ENCODE measurements at regions not wholly inside any gene's neighbourhood (a gene's known extent, or its start where the extent isn't known, plus 50 kb on each side); places are given as distances from the start of the nearest gene placed in this dataset.

DNA sequence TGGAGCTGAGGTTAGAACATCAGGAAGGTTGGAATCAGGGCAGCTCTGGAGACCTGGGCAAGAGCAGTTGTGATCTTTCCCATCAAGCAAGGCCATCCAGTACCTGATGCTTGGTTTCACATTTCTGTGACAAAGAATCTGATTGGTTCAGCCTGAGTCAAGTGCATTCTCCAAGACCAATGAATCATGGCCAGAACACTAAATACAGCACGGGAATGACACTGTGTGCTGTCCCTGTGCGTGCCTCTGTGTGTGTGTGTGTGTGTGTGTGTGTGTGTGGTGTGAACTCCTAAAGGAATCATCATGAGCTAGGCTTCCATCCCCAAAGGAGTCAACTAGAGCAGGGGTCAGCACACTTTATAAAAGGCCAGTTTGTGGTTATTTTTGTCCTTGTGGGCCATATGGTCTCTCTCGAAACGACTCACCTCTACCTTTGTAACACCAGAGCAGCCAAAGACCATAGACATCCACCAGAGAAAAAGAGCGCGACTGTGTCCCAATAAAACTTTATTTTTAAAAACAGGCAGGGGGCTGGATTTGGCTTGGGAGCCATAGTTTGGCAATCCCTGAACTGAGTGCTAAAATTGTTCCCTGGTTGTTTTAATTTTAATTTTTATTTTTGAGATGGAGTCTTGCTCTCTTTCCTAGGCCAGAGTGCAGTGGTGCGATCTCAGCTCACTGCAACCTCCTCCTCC is 99.7 kb downstream of the INHBB start:
- no peaks in the 10 kb centered on the region for H3K36me3 ChIP-seq
- TF ChIP-seq, protein P1, sequence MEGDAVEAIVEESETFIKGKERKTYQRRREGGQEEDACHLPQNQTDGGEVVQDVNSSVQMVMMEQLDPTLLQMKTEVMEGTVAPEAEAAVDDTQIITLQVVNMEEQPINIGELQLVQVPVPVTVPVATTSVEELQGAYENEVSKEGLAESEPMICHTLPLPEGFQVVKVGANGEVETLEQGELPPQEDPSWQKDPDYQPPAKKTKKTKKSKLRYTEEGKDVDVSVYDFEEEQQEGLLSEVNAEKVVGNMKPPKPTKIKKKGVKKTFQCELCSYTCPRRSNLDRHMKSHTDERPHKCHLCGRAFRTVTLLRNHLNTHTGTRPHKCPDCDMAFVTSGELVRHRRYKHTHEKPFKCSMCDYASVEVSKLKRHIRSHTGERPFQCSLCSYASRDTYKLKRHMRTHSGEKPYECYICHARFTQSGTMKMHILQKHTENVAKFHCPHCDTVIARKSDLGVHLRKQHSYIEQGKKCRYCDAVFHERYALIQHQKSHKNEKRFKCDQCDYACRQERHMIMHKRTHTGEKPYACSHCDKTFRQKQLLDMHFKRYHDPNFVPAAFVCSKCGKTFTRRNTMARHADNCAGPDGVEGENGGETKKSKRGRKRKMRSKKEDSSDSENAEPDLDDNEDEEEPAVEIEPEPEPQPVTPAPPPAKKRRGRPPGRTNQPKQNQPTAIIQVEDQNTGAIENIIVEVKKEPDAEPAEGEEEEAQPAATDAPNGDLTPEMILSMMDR (IDR thresholded peaks at IDR 0.05) = no peak
- TF ChIP-seq POLR2A (IDR thresholded peaks at IDR 0.05) (no peak), EP300 (IDR thresholded peaks at IDR 0.05) (no peak)
- DNase-seq (ENCODE audit: low spot score in 2 of 2) = no peak
- H3K9me3 ChIP-seq = no peaks in the 10 kb centered on the region
- WGBS, 2 donors = 77 to 84% methylated on average over 7 of the region's 7 CpGs
- peaks cover 0 to 37% of the 10 kb centered on the region in 2 donors for H3K27me3 ChIP-seq
- H3K27ac ChIP-seq = no peak overlapping the region
- no peak overlapping the region for H3K4me3 ChIP-seq
- peaks cover 0 to 23% (median 12%) of the 10 kb centered on the region in 4 donors for H3K4me1 ChIP-seq

DNA sequence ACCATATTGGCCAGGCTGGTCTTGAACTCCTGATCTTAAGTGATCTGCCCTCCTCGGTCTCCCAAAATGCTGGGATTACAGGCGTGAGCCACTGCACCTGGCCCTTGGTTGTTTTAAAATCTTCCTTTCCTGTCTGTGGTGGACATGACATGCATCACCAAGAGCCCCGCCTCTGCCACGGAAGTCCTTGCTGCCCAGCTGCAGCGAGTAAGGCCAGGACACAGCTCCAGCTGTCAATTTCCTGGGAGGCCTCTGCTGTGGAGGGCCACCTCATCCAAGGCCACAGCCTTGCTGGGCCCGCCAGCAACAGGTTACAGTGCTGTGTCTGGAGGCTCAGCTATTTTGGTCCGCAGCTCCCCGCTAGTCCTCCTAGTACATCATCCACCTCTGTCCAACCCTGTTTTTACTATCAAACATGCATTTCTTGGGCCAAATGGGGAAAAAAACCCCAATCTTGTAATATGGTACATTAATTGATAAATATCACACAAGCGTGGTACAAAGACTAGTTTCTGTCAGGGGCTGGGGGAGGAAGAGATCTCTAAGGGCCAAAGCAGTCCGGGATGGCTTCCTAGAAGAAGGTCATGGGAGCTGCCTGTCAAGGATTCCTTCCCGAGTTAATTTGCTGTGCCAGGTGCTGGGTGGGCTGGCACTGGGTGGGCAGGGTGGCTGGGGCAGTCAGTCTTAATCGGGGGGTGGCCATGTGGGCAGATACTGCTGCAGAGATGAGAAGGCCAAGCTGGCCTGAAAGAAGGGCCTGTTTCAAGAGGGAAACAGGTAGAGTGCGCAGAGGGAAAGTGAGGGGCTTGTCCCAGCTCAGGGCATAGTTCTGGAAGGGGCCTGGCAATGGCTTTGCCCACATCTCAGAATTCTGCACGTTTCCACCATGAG is 100.5 kb downstream of the INHBB start:
- Histone ChIP-seq H3K9me3 (no peaks in the 10 kb centered on the region), H3K27ac (no peak overlapping the region), H3K4me1 (peaks cover 0 to 17% (median 12%) of the 10 kb centered on the region in 4 donors), H3K27me3 (peaks cover 0 to 28% of the 10 kb centered on the region in 2 donors), H3K4me3 (no peak overlapping the region), H3K36me3 (no peaks in the 10 kb centered on the region)
- TF ChIP-seq EP300 (IDR thresholded peaks at IDR 0.05) = no peak
- no peak for TF ChIP-seq POLR2A (IDR thresholded peaks at IDR 0.05)
- TF ChIP-seq, protein P1 (IDR thresholded peaks at IDR 0.05) = no peak
- no peak for DNase-seq (ENCODE audit: low spot score in 2 of 2)
- 91 to 92% methylated on average over 14 of the region's 14 CpGs for WGBS, 2 donors

GRCh38 chr2:120447127-120447785 is 101.3 kb downstream of the INHBB start:
- WGBS, 2 donors = 85 to 92% methylated on average over 8 of the region's 8 CpGs
- peaks cover 0 to 9% (median 5%) of the 10 kb centered on the region in 4 donors for H3K4me1 ChIP-seq
- no peak overlapping the region for H3K4me3 ChIP-seq
- no peaks in the 10 kb centered on the region for H3K36me3 ChIP-seq
- TF ChIP-seq, protein P1 (IDR thresholded peaks at IDR 0.05) = no peak
- TF ChIP-seq POLR2A (IDR thresholded peaks at IDR 0.05) = no peak
- no peak for TF ChIP-seq EP300 (IDR thresholded peaks at IDR 0.05)
- no peak overlapping the region for H3K27ac ChIP-seq
- peaks cover 0 to 20% of the 10 kb centered on the region in 2 donors for H3K27me3 ChIP-seq
- H3K9me3 ChIP-seq = no peaks in the 10 kb centered on the region
- DNase-seq (ENCODE audit: low spot score in 2 of 2) = no peak

GRCh38 chr2:120448436-120448835 is 102.5 kb downstream of the INHBB start:
- Histone ChIP-seq H3K4me3 (no peak overlapping the region), H3K27ac (no peak overlapping the region), H3K27me3 (peaks cover 0 to 9% of the 10 kb centered on the region in 2 donors), H3K4me1 (no peaks in the 10 kb centered on the region), H3K36me3 (no peaks in the 10 kb centered on the region), H3K9me3 (no peaks in the 10 kb centered on the region)
- TF ChIP-seq, protein P1 (IDR thresholded peaks at IDR 0.05) = no peak
- TF ChIP-seq EP300 (IDR thresholded peaks at IDR 0.05) (no peak), POLR2A (IDR thresholded peaks at IDR 0.05) (no peak)
- 81 to 86% methylated on average over 6 of the region's 6 CpGs for WGBS, 2 donors
- no peak for DNase-seq (ENCODE audit: low spot score in 2 of 2)
